ENCODE measurements at regions not wholly inside any gene's neighbourhood (a gene's known extent, or its start where the extent isn't known, plus 50 kb on each side); places are given as distances from the start of the nearest gene placed in this dataset.

DNA sequence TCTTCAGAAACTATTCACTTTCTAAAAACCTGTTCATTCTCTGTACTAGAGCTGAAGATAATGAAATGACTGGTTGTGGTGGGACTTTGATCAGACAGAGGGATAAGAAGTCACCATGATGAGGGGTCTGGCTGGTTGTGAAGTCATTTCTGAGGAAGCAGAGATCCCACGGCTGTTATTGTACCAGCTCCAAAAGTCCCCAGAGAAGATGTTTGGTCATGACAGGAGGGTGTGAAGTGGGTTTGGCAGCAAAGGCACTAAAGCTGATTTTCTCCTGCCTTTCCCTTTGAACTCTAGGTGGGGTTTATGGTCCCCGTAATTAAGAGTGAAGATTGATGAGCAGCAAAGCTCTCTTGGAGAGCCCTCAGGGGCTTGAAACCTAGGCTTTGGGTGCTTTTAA, 103.1 kb upstream of the CACHD1 start:
- Histone ChIP-seq H3K36me3 (ENCODE audit: insufficient read depth, low read length) (no peaks in the 10 kb centered on the region), H3K27me3 (ENCODE audit: insufficient read depth, low read length, poor library complexity, severe bottlenecking) (no peaks in the 10 kb centered on the region), H2AFZ (ENCODE audit: low read length) (no peak overlapping the region), H3K4me2 (ENCODE audit: low read depth, low read length, poor library complexity, severe bottlenecking) (no peak overlapping the region), H3F3A (ENCODE audit: low read depth) (no peaks in the 10 kb centered on the region), H3K9me2 (replicated peaks; ENCODE audit: low read depth, low read length) (no peaks in the 10 kb centered on the region), H3K9me3 (ENCODE audit: insufficient read depth, low read depth, low read length) (no peaks in the 10 kb centered on the region), H3K4me1 (ENCODE audit: insufficient read depth, low read length, poor library complexity, severe bottlenecking) (no peaks in the 10 kb centered on the region), H3K79me2 (ENCODE audit: insufficient read depth, low read length) (no peaks in the 10 kb centered on the region), H4K20me1 (ENCODE audit: insufficient read depth, low read length, poor library complexity, severe bottlenecking) (no peaks in the 10 kb centered on the region), H3K9ac (ENCODE audit: low read depth, low read length, poor library complexity, severe bottlenecking) (no peak overlapping the region), H3K4me3 (ENCODE audit: low read length, poor library complexity, severe bottlenecking) (no peak overlapping the region)
- TF ChIP-seq, protein P1, sequence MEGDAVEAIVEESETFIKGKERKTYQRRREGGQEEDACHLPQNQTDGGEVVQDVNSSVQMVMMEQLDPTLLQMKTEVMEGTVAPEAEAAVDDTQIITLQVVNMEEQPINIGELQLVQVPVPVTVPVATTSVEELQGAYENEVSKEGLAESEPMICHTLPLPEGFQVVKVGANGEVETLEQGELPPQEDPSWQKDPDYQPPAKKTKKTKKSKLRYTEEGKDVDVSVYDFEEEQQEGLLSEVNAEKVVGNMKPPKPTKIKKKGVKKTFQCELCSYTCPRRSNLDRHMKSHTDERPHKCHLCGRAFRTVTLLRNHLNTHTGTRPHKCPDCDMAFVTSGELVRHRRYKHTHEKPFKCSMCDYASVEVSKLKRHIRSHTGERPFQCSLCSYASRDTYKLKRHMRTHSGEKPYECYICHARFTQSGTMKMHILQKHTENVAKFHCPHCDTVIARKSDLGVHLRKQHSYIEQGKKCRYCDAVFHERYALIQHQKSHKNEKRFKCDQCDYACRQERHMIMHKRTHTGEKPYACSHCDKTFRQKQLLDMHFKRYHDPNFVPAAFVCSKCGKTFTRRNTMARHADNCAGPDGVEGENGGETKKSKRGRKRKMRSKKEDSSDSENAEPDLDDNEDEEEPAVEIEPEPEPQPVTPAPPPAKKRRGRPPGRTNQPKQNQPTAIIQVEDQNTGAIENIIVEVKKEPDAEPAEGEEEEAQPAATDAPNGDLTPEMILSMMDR (conservative IDR thresholded peaks at IDR 0.05; ENCODE audit: low read length), result no peak
- TF ChIP-seq EZH2phosphoT487 (IDR thresholded peaks at IDR 0.05; ENCODE audit: borderline replicate concordance), result no peak

DNA sequence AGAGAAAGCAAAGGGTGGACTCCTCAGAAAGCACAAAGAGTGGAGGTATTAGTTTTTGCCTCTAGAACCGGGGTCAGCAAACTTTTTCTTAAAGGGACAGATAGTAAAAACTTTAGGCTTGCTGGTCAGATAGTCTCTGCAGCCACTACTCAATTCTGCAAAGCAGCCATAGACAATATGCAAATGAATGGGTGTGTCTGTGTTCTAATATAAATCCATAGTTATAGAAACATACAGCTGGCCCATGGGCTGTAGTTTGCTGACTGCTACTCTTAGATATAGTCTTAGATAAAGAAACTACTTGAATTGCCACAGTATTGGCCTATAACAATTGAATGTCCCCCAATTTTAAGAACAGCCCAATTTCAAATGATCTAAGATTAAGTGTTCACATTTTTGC, 101.6 kb upstream of the CACHD1 start:
- Histone ChIP-seq H3K4me1 (ENCODE audit: insufficient read depth, low read length, poor library complexity, severe bottlenecking) (no peaks in the 10 kb centered on the region), H2AFZ (ENCODE audit: low read length) (no peak overlapping the region), H3K36me3 (ENCODE audit: insufficient read depth, low read length) (no peaks in the 10 kb centered on the region), H3K4me3 (ENCODE audit: low read length, poor library complexity, severe bottlenecking) (no peak overlapping the region), H3F3A (ENCODE audit: low read depth) (no peaks in the 10 kb centered on the region), H3K9ac (ENCODE audit: low read depth, low read length, poor library complexity, severe bottlenecking) (no peak overlapping the region), H3K9me3 (ENCODE audit: insufficient read depth, low read depth, low read length) (no peaks in the 10 kb centered on the region), H3K4me2 (ENCODE audit: low read depth, low read length, poor library complexity, severe bottlenecking) (no peak overlapping the region), H3K27me3 (ENCODE audit: insufficient read depth, low read length, poor library complexity, severe bottlenecking) (no peaks in the 10 kb centered on the region), H3K9me2 (replicated peaks; ENCODE audit: low read depth, low read length) (no peaks in the 10 kb centered on the region), H4K20me1 (ENCODE audit: insufficient read depth, low read length, poor library complexity, severe bottlenecking) (no peaks in the 10 kb centered on the region), H3K79me2 (ENCODE audit: insufficient read depth, low read length) (no peaks in the 10 kb centered on the region)
- TF ChIP-seq, protein P1 (conservative IDR thresholded peaks at IDR 0.05; ENCODE audit: low read length), result no peak
- no peak for TF ChIP-seq EZH2phosphoT487 (IDR thresholded peaks at IDR 0.05; ENCODE audit: borderline replicate concordance)

DNA sequence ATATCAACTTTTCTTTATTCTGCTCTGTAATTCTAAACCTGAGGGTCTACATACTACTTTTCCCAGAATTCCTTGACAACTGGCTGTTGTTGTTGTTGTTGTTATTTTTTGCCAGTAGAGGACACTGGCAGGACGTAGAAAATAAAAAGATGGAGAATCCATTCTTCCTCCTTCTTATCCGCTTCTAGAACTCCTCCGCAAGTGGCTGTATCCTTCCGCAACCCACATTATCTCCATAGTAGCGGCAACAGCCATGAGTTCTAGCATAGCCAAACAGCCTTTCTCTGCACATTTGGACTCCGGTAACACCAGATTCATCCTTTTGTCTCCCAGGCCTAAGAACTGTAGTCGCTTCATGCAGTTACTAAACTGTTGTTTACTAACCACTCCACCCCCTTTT, 91.1 kb upstream of the CACHD1 start:
- Histone ChIP-seq H3F3A (ENCODE audit: low read depth) (no peaks in the 10 kb centered on the region), H3K4me2 (ENCODE audit: low read depth, low read length, poor library complexity, severe bottlenecking) (no peak overlapping the region), H4K20me1 (ENCODE audit: insufficient read depth, low read length, poor library complexity, severe bottlenecking) (no peaks in the 10 kb centered on the region), H3K27me3 (ENCODE audit: insufficient read depth, low read length, poor library complexity, severe bottlenecking) (no peaks in the 10 kb centered on the region), H3K9me3 (ENCODE audit: insufficient read depth, low read depth, low read length) (no peaks in the 10 kb centered on the region), H3K4me1 (ENCODE audit: insufficient read depth, low read length, poor library complexity, severe bottlenecking) (no peaks in the 10 kb centered on the region), H3K36me3 (ENCODE audit: insufficient read depth, low read length) (no peaks in the 10 kb centered on the region), H3K9me2 (replicated peaks; ENCODE audit: low read depth, low read length) (no peaks in the 10 kb centered on the region), H3K9ac (ENCODE audit: low read depth, low read length, poor library complexity, severe bottlenecking) (no peak overlapping the region), H3K4me3 (ENCODE audit: low read length, poor library complexity, severe bottlenecking) (no peak overlapping the region), H2AFZ (ENCODE audit: low read length) (no peak overlapping the region), H3K79me2 (ENCODE audit: insufficient read depth, low read length) (no peaks in the 10 kb centered on the region)
- TF ChIP-seq EZH2phosphoT487 (IDR thresholded peaks at IDR 0.05; ENCODE audit: borderline replicate concordance), result no peak
- TF ChIP-seq, protein P1 (conservative IDR thresholded peaks at IDR 0.05; ENCODE audit: low read length), result no peak
